ENCODE measurements at regions not wholly inside any gene's neighbourhood (a gene's known extent, or its start where the extent isn't known, plus 50 kb on each side); places are given as distances from the start of the nearest gene placed in this dataset.

DNA sequence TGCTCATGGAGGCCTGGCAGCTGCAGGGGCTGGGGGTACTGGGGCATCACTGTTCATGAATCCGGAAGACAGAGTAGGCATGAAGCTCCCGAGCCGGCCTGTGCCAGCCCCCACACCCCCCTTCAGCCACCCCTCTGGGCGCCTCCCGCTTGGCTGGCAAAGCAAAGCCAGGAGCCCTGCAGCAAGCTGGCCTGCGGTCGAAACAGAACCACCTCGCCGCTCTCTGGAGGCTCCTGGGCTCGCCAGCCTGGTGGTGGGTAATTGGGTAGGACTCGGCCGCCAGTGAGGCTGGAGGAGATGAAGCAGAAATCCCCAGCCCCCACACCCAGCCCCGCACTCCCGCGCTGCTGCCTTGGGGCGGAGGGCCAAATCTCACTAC is 70.9 kb upstream of the GPC1 start:
- H3K27ac ChIP-seq: no peak overlapping the region
- no peak for TF ChIP-seq ZFX (IDR thresholded peaks at IDR 0.05; ENCODE audit: borderline replicate concordance)
- TF ChIP-seq, protein P1, sequence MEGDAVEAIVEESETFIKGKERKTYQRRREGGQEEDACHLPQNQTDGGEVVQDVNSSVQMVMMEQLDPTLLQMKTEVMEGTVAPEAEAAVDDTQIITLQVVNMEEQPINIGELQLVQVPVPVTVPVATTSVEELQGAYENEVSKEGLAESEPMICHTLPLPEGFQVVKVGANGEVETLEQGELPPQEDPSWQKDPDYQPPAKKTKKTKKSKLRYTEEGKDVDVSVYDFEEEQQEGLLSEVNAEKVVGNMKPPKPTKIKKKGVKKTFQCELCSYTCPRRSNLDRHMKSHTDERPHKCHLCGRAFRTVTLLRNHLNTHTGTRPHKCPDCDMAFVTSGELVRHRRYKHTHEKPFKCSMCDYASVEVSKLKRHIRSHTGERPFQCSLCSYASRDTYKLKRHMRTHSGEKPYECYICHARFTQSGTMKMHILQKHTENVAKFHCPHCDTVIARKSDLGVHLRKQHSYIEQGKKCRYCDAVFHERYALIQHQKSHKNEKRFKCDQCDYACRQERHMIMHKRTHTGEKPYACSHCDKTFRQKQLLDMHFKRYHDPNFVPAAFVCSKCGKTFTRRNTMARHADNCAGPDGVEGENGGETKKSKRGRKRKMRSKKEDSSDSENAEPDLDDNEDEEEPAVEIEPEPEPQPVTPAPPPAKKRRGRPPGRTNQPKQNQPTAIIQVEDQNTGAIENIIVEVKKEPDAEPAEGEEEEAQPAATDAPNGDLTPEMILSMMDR (IDR thresholded peaks at IDR 0.05): no peak

DNA sequence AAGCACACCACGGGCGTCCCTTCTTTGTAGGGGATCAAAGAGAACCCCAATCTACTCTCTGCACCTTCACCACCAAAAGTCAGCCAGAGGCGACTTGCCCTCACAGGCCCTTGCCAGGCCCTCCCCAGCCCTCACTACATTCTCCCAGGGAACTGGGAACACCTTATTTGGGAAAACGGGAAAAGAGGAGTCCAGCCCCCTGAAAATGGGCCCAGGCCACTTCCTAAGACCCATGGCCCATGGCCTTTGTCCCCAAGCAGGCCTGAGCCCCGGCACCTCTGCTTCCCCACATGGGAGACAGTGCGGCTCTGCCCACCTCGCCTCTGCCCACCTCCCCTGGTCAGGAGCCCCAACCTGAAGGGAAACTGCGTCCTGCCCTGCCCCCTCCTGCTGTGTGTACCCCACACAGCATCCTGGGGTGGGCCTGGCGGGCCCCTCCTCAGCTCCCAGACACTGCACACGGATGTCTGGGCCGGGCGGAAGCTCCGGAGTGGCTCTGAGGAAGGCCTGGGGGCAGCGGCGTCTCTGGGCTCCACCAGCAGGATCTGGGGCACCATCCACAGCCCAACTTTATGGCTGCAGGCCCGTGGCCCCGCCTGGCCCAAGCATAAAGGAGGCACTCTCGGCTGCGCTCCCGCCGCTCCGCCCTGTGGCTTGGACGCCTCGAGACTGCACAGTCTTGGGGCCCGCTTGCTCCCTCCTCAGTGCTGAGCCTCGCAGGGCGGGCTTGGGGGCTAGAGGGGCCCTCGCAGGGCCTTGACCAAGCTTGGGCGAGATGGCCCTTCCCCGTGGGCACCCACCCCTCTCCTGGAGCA is 70.3 kb upstream of the GPC1 start:
- no peak for TF ChIP-seq ZFX (IDR thresholded peaks at IDR 0.05; ENCODE audit: borderline replicate concordance)
- TF ChIP-seq, protein P1 (IDR thresholded peaks at IDR 0.05): no peak
- no peak overlapping the region for H3K27ac ChIP-seq

DNA sequence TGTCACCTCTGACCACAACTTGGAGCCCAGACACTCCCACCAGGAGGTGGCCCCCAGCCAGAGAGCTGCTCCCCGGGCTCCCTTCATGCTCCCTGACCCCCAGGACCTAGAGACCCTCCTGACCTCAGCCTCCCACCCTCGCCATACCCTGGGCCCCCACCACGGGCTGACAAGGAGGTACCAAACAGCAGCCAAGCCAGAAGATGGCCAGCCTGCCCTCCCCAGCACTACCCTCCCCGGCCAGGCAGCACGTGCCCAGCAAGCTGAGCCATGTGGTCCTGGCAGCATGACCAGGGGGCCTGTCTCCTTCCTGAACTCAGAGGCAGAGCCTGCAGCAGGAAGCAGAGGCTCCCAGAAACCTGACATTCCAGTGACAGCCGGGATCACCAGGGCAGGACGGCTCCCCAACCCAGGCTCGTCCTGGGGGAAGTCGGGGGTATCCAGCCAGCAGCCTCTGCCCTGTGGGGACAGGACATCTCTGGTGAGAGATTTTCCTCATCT is 69.4 kb upstream of the GPC1 start:
- TF ChIP-seq, protein P1 (IDR thresholded peaks at IDR 0.05): no peak
- no peak for TF ChIP-seq ZFX (IDR thresholded peaks at IDR 0.05; ENCODE audit: borderline replicate concordance)
- no peak overlapping the region for H3K27ac ChIP-seq

DNA sequence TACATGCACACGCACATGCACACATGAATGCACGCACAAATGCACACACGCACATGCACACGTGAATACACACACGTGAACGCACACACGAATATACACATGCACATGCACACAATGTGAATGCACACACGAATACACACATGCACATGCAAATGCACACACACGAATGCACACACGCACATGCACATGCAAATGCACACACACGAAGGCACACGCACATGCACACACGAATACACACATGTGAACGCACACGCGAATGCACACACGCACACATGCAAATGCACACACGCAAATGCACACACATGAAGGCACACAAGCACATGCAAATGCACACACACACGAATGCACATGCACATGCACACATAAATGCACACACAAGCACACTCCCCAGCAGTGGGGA is 68.6 kb upstream of the GPC1 start:
- H3K27ac ChIP-seq: no peak overlapping the region
- no peak for TF ChIP-seq ZFX (IDR thresholded peaks at IDR 0.05; ENCODE audit: borderline replicate concordance)
- TF ChIP-seq, protein P1 (IDR thresholded peaks at IDR 0.05): no peak

DNA sequence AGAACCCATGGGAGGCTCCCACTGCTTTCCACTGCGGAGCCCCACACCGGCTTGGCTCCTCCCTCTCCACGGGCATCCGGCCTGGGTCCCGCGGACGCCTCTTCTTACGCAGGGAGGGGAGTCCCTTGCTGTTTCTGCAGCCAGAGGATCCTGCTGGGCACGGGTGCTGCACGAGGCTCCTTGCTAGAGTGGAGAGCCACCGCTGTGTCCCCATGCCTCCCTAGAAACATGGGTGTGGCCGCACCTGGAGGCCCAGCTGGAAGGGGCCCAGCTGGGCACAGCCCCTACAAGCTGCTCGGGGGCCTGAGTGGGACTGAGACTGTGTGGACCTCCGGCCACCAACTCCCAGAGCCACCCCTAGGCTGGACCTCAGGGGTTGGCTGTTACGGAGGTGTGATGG is 67.7 kb upstream of the GPC1 start:
- no peak overlapping the region for H3K27ac ChIP-seq
- TF ChIP-seq, protein P1 (IDR thresholded peaks at IDR 0.05): no peak
- TF ChIP-seq ZFX (IDR thresholded peaks at IDR 0.05; ENCODE audit: borderline replicate concordance): no peak

DNA sequence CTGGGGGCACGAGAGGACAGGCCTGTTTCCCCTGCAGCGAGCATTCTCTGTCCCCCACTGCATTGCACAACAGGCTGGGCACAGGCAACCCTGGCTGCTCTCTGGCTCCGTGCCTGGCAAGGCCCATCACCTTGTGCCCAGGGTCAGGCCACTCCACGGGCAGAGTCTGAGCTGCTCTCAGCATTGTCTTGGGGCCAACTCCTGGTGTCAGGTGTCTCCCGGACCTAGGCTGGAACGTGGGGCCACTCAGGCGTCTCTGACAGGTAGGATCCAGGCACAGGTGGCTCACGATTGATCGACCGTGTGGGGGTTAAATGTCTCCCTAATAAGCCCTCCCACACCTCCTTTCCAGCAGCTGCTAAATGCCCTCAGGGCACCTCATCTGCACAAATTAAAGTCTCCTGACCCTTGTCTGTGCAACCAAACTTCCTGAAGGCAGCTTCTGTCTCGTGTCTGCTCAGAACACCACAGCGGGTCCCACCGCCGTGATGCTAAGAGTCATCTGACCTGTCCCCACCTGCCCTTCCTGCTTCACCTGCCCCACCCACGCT is 66.6 kb upstream of the GPC1 start:
- TF ChIP-seq, protein P1 (IDR thresholded peaks at IDR 0.05): no peak
- TF ChIP-seq ZFX (IDR thresholded peaks at IDR 0.05; ENCODE audit: borderline replicate concordance): no peak
- H3K27ac ChIP-seq: no peak overlapping the region

DNA sequence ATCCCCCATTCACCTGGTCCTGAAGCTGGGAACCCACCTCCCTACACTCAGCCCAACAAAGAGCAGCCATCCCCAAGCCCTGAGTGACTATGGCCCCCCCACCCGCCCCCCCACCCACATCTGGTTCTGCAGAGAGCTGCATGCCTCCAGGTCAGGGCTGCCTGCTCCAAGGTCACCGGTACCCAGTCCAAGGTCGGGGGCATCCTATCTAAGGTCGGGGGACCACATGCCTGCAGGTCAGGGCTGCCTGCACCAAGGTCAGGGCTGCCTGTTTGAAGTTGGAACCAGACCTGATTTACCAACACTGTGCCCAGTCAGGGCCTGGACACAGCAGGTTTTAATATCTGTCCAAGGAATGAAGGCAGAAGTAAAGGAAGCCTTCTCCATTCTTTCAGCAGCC is 66.1 kb upstream of the GPC1 start:
- no peak overlapping the region for H3K27ac ChIP-seq
- TF ChIP-seq, protein P1 (IDR thresholded peaks at IDR 0.05): no peak
- TF ChIP-seq ZFX (IDR thresholded peaks at IDR 0.05; ENCODE audit: borderline replicate concordance): no peak

Data from 22Rv1 (cell line).